ENCODE measurements at regions not wholly inside any gene's neighbourhood (a gene's known extent, or its start where the extent isn't known, plus 50 kb on each side); places are given as distances from the start of the nearest gene placed in this dataset.

DNA sequence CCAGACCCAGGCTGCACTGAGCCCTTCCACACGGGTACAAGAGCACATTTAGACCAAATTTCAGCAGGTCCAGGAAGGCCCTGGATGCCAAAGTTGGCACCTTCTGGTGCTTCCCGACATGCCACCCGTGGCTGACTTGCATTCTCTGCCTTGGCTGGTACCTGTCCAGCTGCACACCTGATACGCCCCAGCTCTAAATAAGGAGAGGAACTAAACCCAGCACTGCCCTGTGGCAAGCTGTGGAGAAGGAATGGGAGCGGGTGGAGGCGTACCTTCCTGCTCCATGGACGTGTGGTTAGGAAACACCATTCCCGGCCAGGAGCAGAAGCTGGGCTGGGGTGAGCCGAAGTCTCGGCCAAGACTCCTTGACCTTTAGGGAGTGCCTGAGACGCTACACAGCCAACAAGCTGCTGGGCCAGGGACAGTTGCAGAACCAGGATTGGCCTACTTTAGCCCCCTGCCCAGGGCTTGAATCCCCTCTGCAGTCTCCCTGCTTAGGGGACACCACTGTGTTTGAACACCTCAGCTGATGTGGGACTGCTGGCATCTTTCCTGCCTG, 86.5 kb upstream of the TAF1B start:
- DNase-seq (ENCODE audit: low read depth in 2 of 2): no peak

DNA sequence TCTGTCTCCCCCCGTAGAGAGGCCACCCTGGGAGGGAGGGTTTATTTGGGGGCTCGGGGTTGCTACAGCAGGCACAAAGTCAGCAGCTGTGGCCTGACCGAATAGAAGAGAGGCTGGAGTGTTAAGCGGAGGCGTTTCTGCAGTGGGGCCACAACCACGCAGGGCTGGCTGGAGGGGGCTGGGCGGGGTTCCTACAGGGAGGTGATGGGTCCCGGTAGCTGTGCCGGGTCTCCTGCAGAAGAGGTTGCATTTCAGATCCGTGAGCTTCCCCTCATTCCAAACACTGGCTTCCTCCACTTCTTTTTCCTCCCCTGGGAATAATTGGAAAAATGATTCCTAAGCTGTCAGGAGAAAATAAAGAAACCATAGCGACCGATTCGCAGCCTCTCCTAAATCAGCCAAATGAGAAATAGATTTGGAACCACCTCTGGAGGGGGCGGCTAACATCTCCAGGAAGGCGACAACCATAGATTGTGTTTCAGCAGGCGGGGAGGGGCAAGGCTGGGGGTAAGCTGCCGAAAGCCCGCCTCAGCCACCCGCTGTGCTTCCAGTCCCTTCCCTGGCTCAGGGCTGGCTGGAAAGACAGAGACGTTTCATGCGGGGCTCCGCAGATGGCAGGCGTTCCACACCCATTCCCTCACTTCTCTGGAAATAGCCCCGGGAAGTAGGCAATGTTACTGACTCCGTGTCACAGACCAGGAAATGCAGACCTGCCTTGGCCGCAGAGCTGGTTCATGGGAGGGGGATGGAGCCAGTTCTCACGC, 85.6 kb upstream of the TAF1B start:
- DNase-seq (ENCODE audit: low read depth in 2 of 2): no peak

- no peak for DNase-seq (ENCODE audit: low read depth in 2 of 2)
Measured at GRCh38 chr2:9758741-9759140, 84.5 kb upstream of the TAF1B start.

GRCh38 chr2:9760069-9760901, 83.0 kb upstream of the TAF1B start:
- DNase-seq (ENCODE audit: low read depth in 2 of 2): no peak

- DNase-seq (ENCODE audit: low read depth in 2 of 2): no peak
Measured at GRCh38 chr2:9760902-9761228, 82.4 kb upstream of the TAF1B start.

GRCh38 chr2:9761577-9761976, 81.7 kb upstream of the TAF1B start:
- DNase-seq (ENCODE audit: low read depth in 2 of 2): no peak

- DNase-seq (ENCODE audit: low read depth in 2 of 2): no peak
Measured at GRCh38 chr2:9762164-9762563, 81.1 kb upstream of the TAF1B start.

DNA sequence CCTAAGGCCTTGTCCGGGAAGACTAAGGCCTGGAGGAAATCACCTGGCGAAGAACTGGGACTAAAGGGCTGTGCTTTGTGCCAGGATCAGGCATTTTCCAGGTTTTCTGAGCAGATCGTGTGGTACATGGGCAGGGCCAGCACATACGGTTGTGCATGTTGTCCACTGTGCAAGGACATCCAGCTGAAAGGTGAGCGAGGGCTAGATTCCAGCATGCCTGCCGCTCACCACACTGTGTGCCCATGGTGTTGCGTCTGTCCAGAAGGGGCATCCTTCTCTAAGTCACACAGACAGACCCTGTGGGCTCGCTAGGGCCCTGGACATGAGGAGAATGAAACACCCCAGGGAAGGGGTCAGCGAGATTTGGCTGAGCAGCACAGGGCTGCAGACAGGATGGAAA, 80.3 kb upstream of the TAF1B start:
- DNase-seq (ENCODE audit: low read depth in 2 of 2): no peak

- no peak for DNase-seq (ENCODE audit: low read depth in 2 of 2)
Measured at GRCh38 chr2:9763356-9764152, 79.7 kb upstream of the TAF1B start.

DNA sequence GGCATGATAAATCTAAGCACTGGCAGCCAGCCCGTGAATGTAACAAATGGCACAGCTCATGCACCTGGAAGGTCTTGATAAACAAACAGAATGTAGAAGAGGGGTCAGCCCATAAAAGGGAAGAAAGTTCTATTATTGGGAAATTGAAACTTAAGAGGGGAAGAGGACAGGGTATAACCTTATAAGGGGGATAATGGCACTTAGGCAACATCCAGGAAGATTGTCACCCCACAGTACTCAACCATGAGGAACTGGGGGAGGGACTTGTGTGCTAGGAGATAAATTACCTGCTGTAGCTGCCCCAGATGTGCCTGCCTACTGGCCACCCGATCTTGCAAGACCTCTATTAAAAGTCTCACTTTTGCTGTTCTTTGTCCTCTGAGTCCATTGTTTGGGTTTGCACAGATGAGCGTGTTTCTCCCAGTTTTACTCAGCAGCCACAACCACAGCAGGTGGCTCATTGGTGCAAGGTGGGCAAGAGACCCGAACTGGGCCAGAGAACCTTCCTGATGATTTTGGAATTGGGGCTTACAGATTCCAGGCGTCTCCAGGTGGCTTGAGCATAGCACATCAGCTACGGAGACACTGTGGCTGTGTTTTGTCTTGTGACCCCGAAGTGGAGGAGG, 79.0 kb upstream of the TAF1B start:
- DNase-seq (ENCODE audit: low read depth in 2 of 2): no peak

DNA sequence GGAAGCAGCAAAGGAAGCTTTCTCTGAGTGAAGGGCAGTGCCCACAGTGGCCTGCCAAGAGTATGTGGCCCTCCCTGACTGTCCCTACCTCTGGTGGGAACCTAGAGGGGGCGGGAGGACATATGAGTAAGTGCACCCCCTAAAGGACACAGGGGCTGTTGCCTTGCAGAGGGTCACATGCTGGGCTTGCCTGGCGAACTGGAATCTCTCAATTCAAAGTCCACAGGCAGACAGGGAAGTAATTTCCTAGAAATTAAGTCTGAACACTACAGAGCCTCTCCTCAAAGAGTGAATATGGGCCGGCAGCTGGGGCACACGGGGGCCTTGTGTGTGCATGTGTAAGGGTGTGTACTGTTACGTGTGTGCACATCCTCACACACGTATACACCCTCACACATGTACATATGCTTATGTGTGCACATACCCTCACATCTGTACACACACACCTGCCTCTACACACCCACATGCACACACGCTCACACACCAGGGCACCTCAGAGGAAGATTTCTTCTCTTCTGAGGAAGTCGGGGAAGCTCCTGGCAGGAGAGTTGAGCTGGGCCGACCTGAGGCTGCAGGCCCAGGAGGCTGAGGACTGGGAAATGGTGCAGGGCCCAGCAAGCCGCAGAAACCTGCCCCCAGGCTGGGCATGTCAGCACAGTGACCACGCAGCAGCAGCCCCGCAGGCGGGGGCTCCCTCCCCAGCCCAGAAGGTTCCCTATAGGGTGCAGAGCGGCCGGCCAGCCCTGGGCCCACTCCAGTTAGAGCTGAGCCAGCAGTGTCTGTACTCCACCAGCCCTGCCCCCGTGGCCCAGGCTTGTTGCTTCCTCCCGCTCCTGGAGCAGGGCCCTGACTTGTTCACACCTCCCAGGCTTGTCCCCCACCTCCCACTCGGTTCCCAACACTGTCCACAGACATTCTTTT, 77.4 kb upstream of the TAF1B start:
- DNase-seq (ENCODE audit: low read depth in 2 of 2): no peak

- DNase-seq (ENCODE audit: low read depth in 2 of 2): no peak
Measured at GRCh38 chr2:9767656-9768281, 75.5 kb upstream of the TAF1B start.

- no peak for DNase-seq (ENCODE audit: low read depth in 2 of 2)
Measured at GRCh38 chr2:9768388-9768787, 74.9 kb upstream of the TAF1B start.

- DNase-seq (ENCODE audit: low read depth in 2 of 2): peak in 1 of 2 donors; percentile 24
Measured at GRCh38 chr2:9769171-9770005, 73.9 kb upstream of the TAF1B start.

GRCh38 chr2:9770006-9770307, 73.3 kb upstream of the TAF1B start:
- no peak for DNase-seq (ENCODE audit: low read depth in 2 of 2)

DNA sequence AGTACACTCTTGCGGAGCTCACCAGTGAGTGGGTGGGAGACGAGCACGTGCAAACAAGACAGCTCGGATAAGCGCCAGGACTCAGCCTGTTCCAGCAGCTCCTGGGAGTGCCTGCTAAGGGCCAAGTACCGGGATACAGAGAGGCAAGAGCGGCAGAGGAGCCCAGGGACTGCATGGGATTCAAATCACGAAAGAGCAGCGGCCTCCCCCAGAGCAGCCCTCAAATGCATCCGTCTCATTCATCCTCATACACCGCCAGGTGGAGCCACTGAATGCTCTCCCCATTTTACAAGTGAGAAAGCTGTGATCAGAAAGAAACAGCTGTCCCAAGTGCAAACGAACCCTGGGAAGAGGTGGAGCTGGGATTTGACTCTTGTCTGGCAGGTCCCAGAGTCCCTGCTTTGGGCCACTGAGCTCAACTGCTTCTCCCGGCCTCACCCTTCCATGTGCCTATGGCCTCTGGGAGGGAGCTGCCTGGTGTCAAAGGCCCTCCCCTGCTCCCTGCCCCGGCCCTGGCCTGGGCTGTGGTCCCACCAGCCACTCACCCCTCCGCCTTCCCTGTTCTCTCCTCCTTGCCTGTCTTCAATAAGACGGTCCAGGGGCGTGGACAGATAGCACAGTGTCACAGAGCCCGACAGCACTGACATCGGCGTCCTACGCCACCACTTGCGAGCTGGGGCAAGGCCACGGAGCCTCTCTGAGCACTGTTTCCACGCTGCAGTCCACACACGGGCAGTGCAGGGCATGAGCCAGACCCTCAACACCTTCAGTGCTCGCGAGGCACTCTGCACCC, 72.8 kb upstream of the TAF1B start:
- peak; percentile 34 for DNase-seq (ENCODE audit: low read depth in 2 of 2)

- DNase-seq (ENCODE audit: low read depth in 2 of 2): no peak
Measured at GRCh38 chr2:9771101-9771449, 72.2 kb upstream of the TAF1B start.

DNA sequence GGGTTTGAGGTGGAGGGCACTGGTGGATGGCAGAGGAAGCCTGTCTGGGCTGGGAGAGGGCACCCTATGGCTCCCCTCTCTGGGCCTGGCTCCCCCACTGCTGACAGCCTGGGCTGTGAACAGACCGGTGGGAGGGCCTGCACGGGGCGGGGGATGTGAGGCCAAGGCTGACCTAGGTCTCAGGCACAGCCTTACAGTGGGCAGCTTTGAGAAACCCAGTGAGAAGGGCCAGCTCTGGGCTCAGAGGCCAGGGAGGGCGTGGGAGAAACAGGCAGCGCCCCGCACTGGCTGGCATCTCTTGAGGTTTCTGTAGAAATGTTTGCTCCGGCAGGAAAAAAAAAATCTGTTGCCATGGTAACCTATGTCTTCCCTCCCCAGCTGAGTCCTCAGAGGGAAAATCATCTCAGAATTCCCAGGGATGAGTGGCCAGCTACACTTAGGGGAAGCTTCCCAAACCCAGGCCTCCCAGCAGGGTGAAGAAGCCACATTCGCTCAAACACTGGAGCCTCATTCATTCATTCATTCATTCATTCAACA, 71.7 kb upstream of the TAF1B start:
- DNase-seq (ENCODE audit: low read depth in 2 of 2): no peak

Data from activated CD4-positive, alpha-beta T cell treated with anti-CD3 and anti-CD28 coated beads for 24 hours (primary cell).